Endodermal cell (in vitro differentiated cells): ENCODE measurements at regions not wholly inside any gene's neighbourhood (a gene's known extent, or its start where the extent isn't known, plus 50 kb on each side); places are given as distances from the start of the nearest gene placed in this dataset.
A peak's percentile ranks its signal among the peaks of the same experiment; 100 is the strongest.

ENCODE experiments used
- DNase-seq: peaks from one replicate; pipeline ENCODE4 v3.0.0-alpha.2; 2017
- H3K27ac ChIP-seq: 2 replicates; pipeline ENCODE4 v1.5.1; 2013; ENCODE audit warnings: mild to moderate bottlenecking, low read depth, low read length, moderate library complexity
- H3K27me3 ChIP-seq: 2 replicates; pipeline ENCODE4 v1.6.1; 2013; ENCODE audit warnings: mild to moderate bottlenecking, low read length, moderate library complexity; ENCODE audit not compliant: insufficient read depth, control insufficient read depth, poor library complexity, severe bottlenecking
- H3K36me3 ChIP-seq: 2 replicates; pipeline ENCODE4 v1.7.0; 2013; ENCODE audit warnings: mild to moderate bottlenecking, low read length, moderate library complexity; ENCODE audit not compliant: control insufficient read depth, insufficient read depth
- H3K4me1 ChIP-seq: one replicate; pipeline ENCODE4 v1.7.0; 2013; ENCODE audit warnings: low read length; ENCODE audit not compliant: control insufficient read depth, insufficient read depth
- H3K4me3 ChIP-seq: 2 replicates; pipeline ENCODE4 v1.5.1; 2013; ENCODE audit warnings: mild to moderate bottlenecking, low read length, moderate library complexity
- H3K9ac ChIP-seq: 2 replicates; pipeline ENCODE4 v1.6.1; 2013; ENCODE audit warnings: mild to moderate bottlenecking, low read length, moderate library complexity; ENCODE audit not compliant: poor library complexity, severe bottlenecking; ENCODE audit errors: extremely low read depth
- H3K9me3 ChIP-seq: 2 replicates; pipeline ENCODE4 v1.6.1; 2013; ENCODE audit warnings: mild to moderate bottlenecking, low read length, moderate library complexity; ENCODE audit not compliant: control insufficient read depth
- H3K27ac Mint-ChIP-seq: 2 replicates; pipeline ENCODE4 v1.8.0; 2020; ENCODE audit warnings: mixed read lengths
- H3K27me3 Mint-ChIP-seq: 2 replicates; pipeline ENCODE4 v1.8.0; 2021; ENCODE audit warnings: mild to moderate bottlenecking, mixed read lengths; ENCODE audit not compliant: insufficient read depth
- H3K36me3 Mint-ChIP-seq: 2 replicates; pipeline ENCODE4 v1.8.0; 2020; ENCODE audit warnings: low read depth, mixed read lengths
- H3K4me1 Mint-ChIP-seq: 2 replicates; pipeline ENCODE4 v1.8.0; 2020; ENCODE audit warnings: mixed read lengths
- H3K4me3 Mint-ChIP-seq: 2 replicates; pipeline ENCODE4 v1.8.0; 2020; ENCODE audit warnings: mild to moderate bottlenecking, moderate library complexity, mixed read lengths
- H3K9me3 Mint-ChIP-seq: 2 replicates; pipeline ENCODE4 v1.8.0; 2020; ENCODE audit warnings: mild to moderate bottlenecking, mixed read lengths
- CTCF ChIP-seq: fragments of 200-600 bp; sonication (generic); conservative IDR thresholded peaks from 2 replicates; pipeline ENCODE4 v1.5.0; 2021; ENCODE audit warnings: antibody characterized with exemption, mild to moderate bottlenecking
- WGBS, 2 experiments: methylation state at CpG; one replicate each; pipeline versions ENCODE4 v1.1.5 to v1.1.7; 2013; ENCODE audit warnings: missing lambda C conversion rate in 2 of 2, mixed read lengths in 1 of 2; ENCODE audit not compliant: insufficient coverage in 1 of 2, insufficient read length in 1 of 2; 5-methylcytosine and 5-hydroxymethylcytosine counted together

GRCh38 chr17:12545877-12546513 lies 119.7 kb upstream of the MYOCD start:
- Histone ChIP-seq H3K36me3 (no peaks in the 10 kb centered on the region), H3K27ac (no peak overlapping the region), H3K9me3 (no peaks in the 10 kb centered on the region), H3K4me3 (no peak overlapping the region), H3K27me3 (no peaks in the 10 kb centered on the region), H3K9ac (no peak overlapping the region), H3K4me1 (peaks cover 8% of the 10 kb centered on the region)
- no peaks in the 10 kb centered on the region for H3K27me3 Mint-ChIP-seq
- H3K9me3 Mint-ChIP-seq: no peaks in the 10 kb centered on the region
- 30 to 40% methylated on average over 6 to 8 of the region's 9 CpGs for WGBS, 2 experiments
- TF ChIP-seq CTCF: peak; percentile 82
- peak; percentile 89 for DNase-seq
- no peak overlapping the region for H3K4me3 Mint-ChIP-seq
- peaks cover 21% of the 10 kb centered on the region for H3K4me1 Mint-ChIP-seq
- H3K36me3 Mint-ChIP-seq: no peaks in the 10 kb centered on the region
- H3K27ac Mint-ChIP-seq: no peak overlapping the region

DNA sequence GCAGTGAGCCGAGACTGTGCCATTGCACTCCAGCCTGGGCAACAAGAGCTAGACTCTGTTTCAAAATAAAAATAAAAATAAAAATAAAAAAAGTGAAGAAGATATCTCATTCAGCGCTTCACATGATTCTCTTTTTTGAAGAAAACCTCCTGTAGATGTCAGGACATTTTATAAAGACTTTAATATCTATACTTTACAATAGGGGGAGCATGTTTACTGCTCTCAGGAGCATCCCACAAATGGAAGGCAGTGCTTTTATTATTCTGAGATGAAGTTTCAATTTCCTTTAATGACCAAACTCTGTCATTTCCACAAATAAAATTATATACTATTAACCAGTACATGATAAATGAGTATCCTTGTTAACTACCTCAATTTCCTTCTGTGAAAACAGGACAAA lies 118.7 kb upstream of the MYOCD start:
- no peaks in the 10 kb centered on the region for H3K9me3 Mint-ChIP-seq
- H3K4me1 Mint-ChIP-seq: peaks cover 21% of the 10 kb centered on the region
- H3K27ac Mint-ChIP-seq: no peak overlapping the region
- H3K36me3 Mint-ChIP-seq: no peaks in the 10 kb centered on the region
- 100% methylated on average over 1 of the region's 2 CpGs; no CpG with 5 or more reads in 1 of the 2 experiments for WGBS, 2 experiments
- Histone ChIP-seq H3K4me3 (no peak overlapping the region), H3K9ac (no peak overlapping the region), H3K27ac (no peak overlapping the region), H3K4me1 (peaks cover 8% of the 10 kb centered on the region), H3K9me3 (no peaks in the 10 kb centered on the region), H3K27me3 (no peaks in the 10 kb centered on the region), H3K36me3 (no peaks in the 10 kb centered on the region)
- H3K4me3 Mint-ChIP-seq: no peak overlapping the region
- no peaks in the 10 kb centered on the region for H3K27me3 Mint-ChIP-seq
- DNase-seq: no peak
- TF ChIP-seq CTCF: no peak

DNA sequence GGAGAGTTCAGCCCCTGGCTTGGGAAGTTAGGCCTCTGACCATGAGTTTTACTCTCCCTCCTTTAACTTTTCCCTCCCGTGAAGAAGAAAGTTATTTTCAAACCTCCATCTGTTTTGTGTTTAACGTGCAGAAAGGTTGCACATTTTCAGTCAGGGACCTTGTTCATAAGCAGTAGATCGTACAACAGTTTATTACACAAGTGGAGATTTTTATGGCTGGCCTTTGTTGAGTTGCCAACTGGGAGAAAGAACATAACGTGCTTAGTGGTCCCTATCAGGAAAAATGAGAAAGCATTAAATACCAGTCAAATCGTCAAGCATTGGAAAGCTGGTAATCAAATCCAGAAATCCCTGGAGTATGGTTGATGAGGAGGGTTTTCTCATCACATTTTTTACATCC lies 117.9 kb upstream of the MYOCD start:
- no peaks in the 10 kb centered on the region for H3K9me3 Mint-ChIP-seq
- no peak overlapping the region for H3K4me3 Mint-ChIP-seq
- H3K27me3 Mint-ChIP-seq: no peaks in the 10 kb centered on the region
- no peaks in the 10 kb centered on the region for H3K36me3 ChIP-seq
- no peak overlapping the region for H3K27ac ChIP-seq
- no peak overlapping the region for H3K9ac ChIP-seq
- DNase-seq: no peak
- no peaks in the 10 kb centered on the region for H3K9me3 ChIP-seq
- H3K4me1 Mint-ChIP-seq: peaks cover 21% of the 10 kb centered on the region
- H3K36me3 Mint-ChIP-seq: no peaks in the 10 kb centered on the region
- WGBS, 2 experiments: 86 to 98% methylated on average over 4 to 5 of the region's 5 CpGs
- TF ChIP-seq CTCF: no peak
- no peaks in the 10 kb centered on the region for H3K27me3 ChIP-seq
- H3K4me1 ChIP-seq: peaks cover 8% of the 10 kb centered on the region
- no peak overlapping the region for H3K27ac Mint-ChIP-seq
- H3K4me3 ChIP-seq: no peak overlapping the region
